DOHH2 (cell line): ENCODE measurements at regions not wholly inside any gene's neighbourhood (a gene's known extent, or its start where the extent isn't known, plus 50 kb on each side); places are given as distances from the start of the nearest gene placed in this dataset.

Experiments
- H3F3A ChIP-seq: fragments of 200-600 bp; sonication (generic), shearing (Covaris generic); 2 replicates; pipeline ENCODE4 v1.6.0; 2016; ENCODE audit warnings: antibody characterized with exemption, mild to moderate bottlenecking; ENCODE audit not compliant: control insufficient read depth, insufficient read depth
- H3K27ac ChIP-seq: fragments of 200-600 bp; sonication (generic); 2 replicates; pipeline ENCODE4 v1.5.1; 2014; ENCODE audit warnings: low read depth, mild to moderate bottlenecking, low read length, moderate library complexity
- H3K27me3 ChIP-seq: fragments of 200-600 bp; sonication (generic); 2 replicates; pipeline ENCODE4 v1.6.1; 2014; ENCODE audit warnings: mild to moderate bottlenecking, low read length, mixed read lengths; ENCODE audit not compliant: control insufficient read depth
- H3K36me3 ChIP-seq: fragments of 200-600 bp; sonication (generic); 2 replicates; pipeline ENCODE4 v1.6.1; 2014; ENCODE audit warnings: mild to moderate bottlenecking, low read length, moderate library complexity, mixed read lengths; ENCODE audit not compliant: control insufficient read depth
- H3K4me1 ChIP-seq: fragments of 200-600 bp; sonication (generic); 2 replicates; pipeline ENCODE4 v1.6.1; 2014; ENCODE audit warnings: mild to moderate bottlenecking, low read length, mixed read lengths; ENCODE audit not compliant: control insufficient read depth
- H3K4me2 ChIP-seq: fragments of 200-600 bp; sonication (generic); 2 replicates; pipeline ENCODE4 v1.6.0; 2014; ENCODE audit warnings: mild to moderate bottlenecking, low read length, moderate library complexity
- H3K4me3 ChIP-seq: fragments of 200-600 bp; sonication (generic); 2 replicates; pipeline ENCODE4 v1.5.1; 2014; ENCODE audit warnings: mild to moderate bottlenecking, low read length, mixed read lengths
- H3K79me2 ChIP-seq: fragments of 200-600 bp; sonication (generic); 2 replicates; pipeline ENCODE4 v1.6.1; 2014; ENCODE audit warnings: mild to moderate bottlenecking, low read length, mixed read lengths; ENCODE audit not compliant: control insufficient read depth
- H3K9me2 ChIP-seq: fragments of 200-600 bp; sonication (generic); replicated peaks from 2 replicates; pipeline ENCODE4 v1.6.1; 2014; ENCODE audit warnings: mild to moderate bottlenecking, low read length, mixed read lengths; ENCODE audit not compliant: control insufficient read depth
- H3K9me3 ChIP-seq: fragments of 200-600 bp; sonication (generic); 2 replicates; pipeline ENCODE4 v1.6.1; 2014; ENCODE audit warnings: antibody characterized with exemption, low read length, mixed read lengths; ENCODE audit not compliant: control insufficient read depth, insufficient read depth
- H4K20me1 ChIP-seq: fragments of 200-600 bp; sonication (generic); 2 replicates; pipeline ENCODE4 v1.6.0; 2014; ENCODE audit warnings: low read depth, mild to moderate bottlenecking, antibody characterized with exemption, low read length, moderate library complexity; ENCODE audit not compliant: control insufficient read depth, insufficient read depth
- EZH2phosphoT487 ChIP-seq: fragments of 200-600 bp; sonication (generic); IDR thresholded peaks from 2 replicates; pipeline ENCODE4 v1.6.1; 2017; ENCODE audit warnings: borderline replicate concordance, mild to moderate bottlenecking, antibody characterized with exemption, low read length, moderate library complexity, mixed read lengths
- TF ChIP-seq, protein P1 (sequence below): fragments of 200-600 bp; sonication (generic); IDR thresholded peaks from one replicate; pipeline ENCODE4 v1.5.1; 2014; ENCODE audit warnings: antibody characterized with exemption, mild to moderate bottlenecking, low read depth, low read length; ENCODE audit not compliant: poor library complexity, severe bottlenecking

DNA sequence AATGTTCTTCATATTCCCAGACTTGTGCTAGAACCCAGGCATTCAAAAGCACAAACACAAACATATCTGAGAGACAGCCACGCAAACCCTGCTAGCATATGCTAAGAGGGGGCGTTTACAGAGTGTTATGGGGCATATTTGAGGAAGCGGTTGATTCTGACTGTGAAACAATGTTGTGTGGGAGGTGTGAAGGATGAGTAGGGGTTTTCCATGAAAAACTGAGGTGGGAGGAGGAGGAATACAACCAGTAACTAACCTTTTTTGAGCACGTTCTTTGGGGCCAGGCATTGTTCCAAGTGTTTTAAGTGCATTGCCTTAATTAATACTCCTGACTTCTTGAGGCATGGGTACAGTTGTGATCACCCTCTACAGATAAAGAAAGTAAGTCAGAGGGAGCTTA, 499.5 kb downstream of the AACS start:
- no peak for TF ChIP-seq EZH2phosphoT487
- TF ChIP-seq, protein P1, sequence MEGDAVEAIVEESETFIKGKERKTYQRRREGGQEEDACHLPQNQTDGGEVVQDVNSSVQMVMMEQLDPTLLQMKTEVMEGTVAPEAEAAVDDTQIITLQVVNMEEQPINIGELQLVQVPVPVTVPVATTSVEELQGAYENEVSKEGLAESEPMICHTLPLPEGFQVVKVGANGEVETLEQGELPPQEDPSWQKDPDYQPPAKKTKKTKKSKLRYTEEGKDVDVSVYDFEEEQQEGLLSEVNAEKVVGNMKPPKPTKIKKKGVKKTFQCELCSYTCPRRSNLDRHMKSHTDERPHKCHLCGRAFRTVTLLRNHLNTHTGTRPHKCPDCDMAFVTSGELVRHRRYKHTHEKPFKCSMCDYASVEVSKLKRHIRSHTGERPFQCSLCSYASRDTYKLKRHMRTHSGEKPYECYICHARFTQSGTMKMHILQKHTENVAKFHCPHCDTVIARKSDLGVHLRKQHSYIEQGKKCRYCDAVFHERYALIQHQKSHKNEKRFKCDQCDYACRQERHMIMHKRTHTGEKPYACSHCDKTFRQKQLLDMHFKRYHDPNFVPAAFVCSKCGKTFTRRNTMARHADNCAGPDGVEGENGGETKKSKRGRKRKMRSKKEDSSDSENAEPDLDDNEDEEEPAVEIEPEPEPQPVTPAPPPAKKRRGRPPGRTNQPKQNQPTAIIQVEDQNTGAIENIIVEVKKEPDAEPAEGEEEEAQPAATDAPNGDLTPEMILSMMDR, result no peak
- Histone ChIP-seq H3K4me1 (no peaks in the 10 kb centered on the region), H3K9me2 (no peaks in the 10 kb centered on the region), H3K4me2 (no peak overlapping the region), H3K27me3 (peaks cover 17% of the 10 kb centered on the region), H3K27ac (no peak overlapping the region), H3K4me3 (no peak overlapping the region), H3F3A (no peaks in the 10 kb centered on the region), H3K9me3 (no peaks in the 10 kb centered on the region; the same call in 1 of the 2 replicates), H3K79me2 (no peaks in the 10 kb centered on the region), H3K36me3 (no peaks in the 10 kb centered on the region), H4K20me1 (no peaks in the 10 kb centered on the region)

DNA sequence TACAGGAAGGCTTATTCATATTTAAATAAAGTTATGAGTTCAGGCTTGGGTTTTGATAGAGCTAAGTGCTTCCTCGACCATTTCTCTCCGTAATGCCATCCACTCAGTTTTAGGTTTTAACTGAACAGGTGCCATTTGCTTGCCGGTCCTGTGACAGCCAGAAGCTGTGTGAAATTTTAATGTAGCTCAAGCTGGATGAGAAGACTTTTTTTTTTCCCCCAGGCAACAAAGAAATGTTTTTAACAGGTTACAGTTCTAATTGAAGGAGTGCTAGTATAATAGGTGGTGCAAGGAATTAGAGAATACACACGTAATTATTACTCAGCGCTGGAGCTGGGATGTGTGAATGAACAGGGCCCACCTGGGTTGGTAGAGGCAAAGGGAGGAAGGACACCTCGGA, 502.3 kb downstream of the AACS start:
- Histone ChIP-seq H3K36me3 (no peaks in the 10 kb centered on the region), H3K9me3 (no peaks in the 10 kb centered on the region), H3K9me2 (no peaks in the 10 kb centered on the region), H3K4me3 (no peak overlapping the region), H3F3A (no peaks in the 10 kb centered on the region), H3K4me1 (peaks cover 3% of the 10 kb centered on the region; the same call in 1 of the 2 replicates), H3K27ac (no peak overlapping the region), H3K79me2 (no peaks in the 10 kb centered on the region), H3K27me3 (peaks cover 17% of the 10 kb centered on the region), H3K4me2 (no peak overlapping the region), H4K20me1 (no peaks in the 10 kb centered on the region)
- no peak for TF ChIP-seq EZH2phosphoT487
- TF ChIP-seq, protein P1, result no peak

DNA sequence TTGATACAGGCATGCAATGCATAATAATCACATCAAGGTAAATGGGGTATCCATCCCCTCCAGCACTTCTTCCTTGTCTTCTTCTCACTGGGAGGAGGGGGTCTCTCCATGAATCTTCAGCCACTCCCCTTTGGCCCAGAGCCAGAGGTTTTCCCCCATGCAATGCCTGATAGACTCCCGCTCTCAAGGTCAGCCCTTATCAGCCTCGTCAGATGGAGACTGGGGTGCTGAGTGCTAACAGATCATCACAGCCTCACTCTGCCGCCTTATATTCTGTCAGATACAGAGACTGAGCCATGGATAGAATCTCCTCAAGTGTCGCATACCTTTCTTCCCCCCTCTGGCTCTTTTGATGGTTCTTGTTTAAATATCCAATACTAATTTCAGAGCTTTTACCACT, 503.1 kb downstream of the AACS start:
- H3K4me3 ChIP-seq, result no peak overlapping the region
- H3F3A ChIP-seq, result no peaks in the 10 kb centered on the region
- no peaks in the 10 kb centered on the region for H3K9me3 ChIP-seq
- no peaks in the 10 kb centered on the region for H3K79me2 ChIP-seq
- no peaks in the 10 kb centered on the region for H3K36me3 ChIP-seq
- H3K9me2 ChIP-seq, result no peaks in the 10 kb centered on the region
- H3K27me3 ChIP-seq, result peaks cover 17% of the 10 kb centered on the region
- H3K27ac ChIP-seq, result no peak overlapping the region
- peaks cover 3% of the 10 kb centered on the region; the same call in 1 of the 2 replicates for H3K4me1 ChIP-seq
- H3K4me2 ChIP-seq, result no peak overlapping the region
- no peaks in the 10 kb centered on the region for H4K20me1 ChIP-seq
- TF ChIP-seq, protein P1, result no peak
- no peak for TF ChIP-seq EZH2phosphoT487

DNA sequence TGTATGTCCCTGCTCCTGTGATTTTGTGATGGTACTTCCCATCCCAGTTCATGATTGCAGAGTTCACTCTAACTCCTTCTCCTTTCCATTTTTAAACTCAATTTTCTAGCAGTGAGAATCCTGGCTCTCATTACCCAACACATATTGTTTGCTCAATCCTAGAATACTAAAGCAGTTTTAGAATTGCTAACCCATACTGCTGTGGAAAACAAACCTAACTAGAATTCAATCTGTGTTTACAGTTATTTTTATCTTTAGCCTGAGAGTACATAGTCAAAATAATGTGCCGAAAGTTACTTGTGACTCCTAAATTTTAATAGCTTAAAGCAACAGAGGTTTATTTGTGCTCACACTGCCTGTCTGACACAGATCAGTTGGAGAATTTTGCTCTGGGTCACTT, 508.0 kb downstream of the AACS start:
- Histone ChIP-seq H3F3A (no peaks in the 10 kb centered on the region), H3K36me3 (no peaks in the 10 kb centered on the region), H3K4me3 (no peak overlapping the region), H3K9me3 (no peaks in the 10 kb centered on the region), H3K79me2 (no peaks in the 10 kb centered on the region), H4K20me1 (no peaks in the 10 kb centered on the region), H3K4me1 (peaks cover 3% of the 10 kb centered on the region; the same call in 1 of the 2 replicates), H3K4me2 (no peak overlapping the region), H3K27ac (no peak overlapping the region), H3K9me2 (no peaks in the 10 kb centered on the region), H3K27me3 (no peaks in the 10 kb centered on the region)
- TF ChIP-seq, protein P1, result no peak
- no peak for TF ChIP-seq EZH2phosphoT487
